GM10266 (cell line): ENCODE measurements at regions not wholly inside any gene's neighbourhood (a gene's known extent, or its start where the extent isn't known, plus 50 kb on each side); places are given as distances from the start of the nearest gene placed in this dataset.
"Not testable (repeated sequence)": the region's sequence is repeated elsewhere in the genome, so short reads cannot be mapped to it uniquely, and the experiment has no call there.

Experiments used
- DNase-seq: peaks from one replicate; pipeline ENCODE4 v3.0.0; 2012; ENCODE audit errors: extremely low spot score
- CTCF ChIP-seq: IDR thresholded peaks from 2 replicates; pipeline ENCODE4 v1.5.1; 2012; ENCODE audit warnings: mild to moderate bottlenecking, low read depth; ENCODE audit not compliant: control insufficient read depth, insufficient read depth; ENCODE audit errors: missing control alignments

DNA sequence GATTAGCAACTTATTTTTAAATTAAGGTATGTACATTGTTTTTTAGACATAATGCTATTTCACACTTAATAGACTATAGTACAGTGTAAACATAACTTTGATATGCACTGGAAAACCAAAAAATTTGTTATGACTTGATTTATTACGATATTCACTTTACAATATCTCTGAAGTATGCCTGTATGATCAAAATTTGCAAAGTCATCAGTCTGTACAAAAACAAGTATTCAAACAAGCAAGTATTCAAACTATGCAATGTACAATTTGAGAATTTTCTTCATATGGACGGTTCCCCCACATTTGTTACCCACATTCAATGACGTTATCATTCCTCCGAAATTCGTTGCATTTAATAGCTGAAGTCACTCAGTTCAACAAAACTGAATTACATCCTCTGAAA lies 147.9 kb downstream of the AVL9 start:
- TF ChIP-seq CTCF, result no peak

GRCh38 chr7:32639122-32639521 lies 143.8 kb downstream of the AVL9 start:
- no peak for TF ChIP-seq CTCF
- DNase-seq, result no peak

More for the DNA sequence above, 147.9 kb downstream of the AVL9 start:
- DNase-seq, result no peak

DNA sequence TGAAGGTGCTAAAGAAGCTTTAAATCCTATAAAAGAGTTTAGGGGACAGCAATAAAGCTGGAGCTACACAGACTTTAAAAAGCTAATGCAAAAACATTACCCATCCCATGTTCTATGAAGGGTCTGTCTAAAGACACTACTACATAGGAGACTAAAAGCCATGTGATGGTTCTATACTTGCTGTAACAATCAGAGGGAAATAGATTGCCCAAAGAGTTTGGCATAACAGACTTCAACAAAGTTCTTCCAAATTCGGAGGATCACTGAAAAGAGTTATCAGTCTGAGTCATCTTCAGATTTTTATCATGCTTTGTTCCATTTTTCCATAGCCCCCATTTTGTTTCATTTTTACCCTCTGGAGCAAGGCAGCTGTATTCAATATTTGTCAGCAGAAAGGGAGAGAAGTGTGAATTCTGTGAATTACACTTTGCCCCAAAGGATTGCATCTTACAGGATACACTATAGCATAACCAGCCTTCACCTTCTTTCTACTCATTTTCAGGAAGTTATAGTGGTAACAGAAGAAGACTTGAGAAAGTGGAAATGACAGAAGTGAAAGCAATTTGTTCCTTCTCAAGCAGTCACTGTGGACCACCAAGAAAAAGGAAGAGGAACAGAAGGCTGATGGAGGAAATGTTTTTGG lies 143.3 kb downstream of the AVL9 start:
- not testable (repeated sequence) for DNase-seq
